ENCODE measurements at regions not wholly inside any gene's neighbourhood (a gene's known extent, or its start where the extent isn't known, plus 50 kb on each side); places are given as distances from the start of the nearest gene placed in this dataset.

DNA sequence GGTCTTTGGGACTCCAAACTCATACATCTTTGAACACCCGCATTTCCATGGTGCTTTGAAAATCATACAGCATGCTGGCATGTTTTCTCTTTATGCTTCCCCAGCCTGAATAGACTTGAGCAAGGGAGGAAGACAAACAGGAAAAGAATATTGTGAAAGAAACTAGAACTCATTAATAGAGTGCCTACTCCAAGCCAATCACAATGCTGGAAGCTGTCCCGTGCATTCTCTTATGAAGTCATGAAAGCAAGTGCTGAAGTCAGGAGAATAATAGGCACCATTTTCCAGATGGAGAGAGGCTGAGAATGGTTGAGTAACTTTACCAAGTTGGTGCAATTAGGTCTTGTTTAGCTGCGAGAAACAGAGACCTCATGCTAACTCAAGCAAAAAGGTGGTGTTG lies 102.5 kb upstream of the PTPRT start:
- Histone ChIP-seq H3K4me2 (ENCODE audit: low read length) (no peak overlapping the region), H3K79me2 (ENCODE audit: control insufficient read depth, low read length) (no peaks in the 10 kb centered on the region), H4K20me1 (ENCODE audit: control insufficient read depth, insufficient read depth, low read depth, low read length) (no peaks in the 10 kb centered on the region), H3K9me3 (ENCODE audit: control insufficient read depth, insufficient read depth, low read length) (no peaks in the 10 kb centered on the region), H3K27me3 (ENCODE audit: control insufficient read depth, low read length) (no peaks in the 10 kb centered on the region), H3K4me3 (ENCODE audit: low read length) (no peak overlapping the region), H3K27ac (ENCODE audit: low read depth, low read length) (no peak overlapping the region), H3K9me2 (replicated peaks; ENCODE audit: control insufficient read depth, low read length) (no peaks in the 10 kb centered on the region), H3K4me1 (ENCODE audit: control insufficient read depth, low read length) (no peaks in the 10 kb centered on the region), H3F3A (ENCODE audit: control insufficient read depth, insufficient read depth) (no peaks in the 10 kb centered on the region), H3K36me3 (ENCODE audit: control insufficient read depth, low read length) (no peaks in the 10 kb centered on the region)
- TF ChIP-seq CTCF (IDR thresholded peaks at IDR 0.05; ENCODE audit: low read depth, low read length, poor library complexity, severe bottlenecking) (no peak), EZH2phosphoT487 (IDR thresholded peaks at IDR 0.05; ENCODE audit: borderline replicate concordance, low read length) (no peak)

GRCh38 chr20:43287637-43288036 lies 97.9 kb upstream of the PTPRT start:
- Histone ChIP-seq H3K79me2 (ENCODE audit: control insufficient read depth, low read length) (no peaks in the 10 kb centered on the region), H3K4me1 (ENCODE audit: control insufficient read depth, low read length) (no peaks in the 10 kb centered on the region), H3K4me3 (ENCODE audit: low read length) (no peak overlapping the region), H3K4me2 (ENCODE audit: low read length) (no peak overlapping the region), H4K20me1 (ENCODE audit: control insufficient read depth, insufficient read depth, low read depth, low read length) (no peaks in the 10 kb centered on the region), H3K9me3 (ENCODE audit: control insufficient read depth, insufficient read depth, low read length) (no peaks in the 10 kb centered on the region), H3K27me3 (ENCODE audit: control insufficient read depth, low read length) (no peaks in the 10 kb centered on the region), H3K27ac (ENCODE audit: low read depth, low read length) (no peak overlapping the region), H3K36me3 (ENCODE audit: control insufficient read depth, low read length) (no peaks in the 10 kb centered on the region), H3F3A (ENCODE audit: control insufficient read depth, insufficient read depth) (no peaks in the 10 kb centered on the region), H3K9me2 (replicated peaks; ENCODE audit: control insufficient read depth, low read length) (no peaks in the 10 kb centered on the region)
- TF ChIP-seq EZH2phosphoT487 (IDR thresholded peaks at IDR 0.05; ENCODE audit: borderline replicate concordance, low read length), result no peak
- no peak for TF ChIP-seq CTCF (IDR thresholded peaks at IDR 0.05; ENCODE audit: low read depth, low read length, poor library complexity, severe bottlenecking)

- H3K9me3 ChIP-seq (ENCODE audit: control insufficient read depth, insufficient read depth, low read length), result no peaks in the 10 kb centered on the region
- no peak overlapping the region for H3K4me2 ChIP-seq (ENCODE audit: low read length)
- H4K20me1 ChIP-seq (ENCODE audit: control insufficient read depth, insufficient read depth, low read depth, low read length), result no peaks in the 10 kb centered on the region
- no peaks in the 10 kb centered on the region for H3K9me2 ChIP-seq (replicated peaks; ENCODE audit: control insufficient read depth, low read length)
- no peaks in the 10 kb centered on the region for H3F3A ChIP-seq (ENCODE audit: control insufficient read depth, insufficient read depth)
- H3K79me2 ChIP-seq (ENCODE audit: control insufficient read depth, low read length), result no peaks in the 10 kb centered on the region
- no peaks in the 10 kb centered on the region for H3K4me1 ChIP-seq (ENCODE audit: control insufficient read depth, low read length)
- no peaks in the 10 kb centered on the region for H3K27me3 ChIP-seq (ENCODE audit: control insufficient read depth, low read length)
- TF ChIP-seq CTCF (IDR thresholded peaks at IDR 0.05; ENCODE audit: low read depth, low read length, poor library complexity, severe bottlenecking), result no peak
- TF ChIP-seq EZH2phosphoT487 (IDR thresholded peaks at IDR 0.05; ENCODE audit: borderline replicate concordance, low read length), result no peak
- no peak overlapping the region for H3K27ac ChIP-seq (ENCODE audit: low read depth, low read length)
- no peak overlapping the region for H3K4me3 ChIP-seq (ENCODE audit: low read length)
- H3K36me3 ChIP-seq (ENCODE audit: control insufficient read depth, low read length), result no peaks in the 10 kb centered on the region
Measured at GRCh38 chr20:43285170-43285569, 95.5 kb upstream of the PTPRT start.

GRCh38 chr20:43284486-43284885 lies 94.8 kb upstream of the PTPRT start:
- Histone ChIP-seq H3K4me3 (ENCODE audit: low read length) (no peak overlapping the region), H3K27ac (ENCODE audit: low read depth, low read length) (no peak overlapping the region), H3K36me3 (ENCODE audit: control insufficient read depth, low read length) (no peaks in the 10 kb centered on the region), H4K20me1 (ENCODE audit: control insufficient read depth, insufficient read depth, low read depth, low read length) (no peaks in the 10 kb centered on the region), H3F3A (ENCODE audit: control insufficient read depth, insufficient read depth) (no peaks in the 10 kb centered on the region), H3K9me3 (ENCODE audit: control insufficient read depth, insufficient read depth, low read length) (no peaks in the 10 kb centered on the region), H3K79me2 (ENCODE audit: control insufficient read depth, low read length) (no peaks in the 10 kb centered on the region), H3K27me3 (ENCODE audit: control insufficient read depth, low read length) (no peaks in the 10 kb centered on the region), H3K4me1 (ENCODE audit: control insufficient read depth, low read length) (no peaks in the 10 kb centered on the region), H3K9me2 (replicated peaks; ENCODE audit: control insufficient read depth, low read length) (no peaks in the 10 kb centered on the region), H3K4me2 (ENCODE audit: low read length) (no peak overlapping the region)
- TF ChIP-seq CTCF (IDR thresholded peaks at IDR 0.05; ENCODE audit: low read depth, low read length, poor library complexity, severe bottlenecking), result no peak
- TF ChIP-seq EZH2phosphoT487 (IDR thresholded peaks at IDR 0.05; ENCODE audit: borderline replicate concordance, low read length), result no peak
